Panc1 (cell line): ENCODE measurements at regions not wholly inside any gene's neighbourhood (a gene's known extent, or its start where the extent isn't known, plus 50 kb on each side); places are given as distances from the start of the nearest gene placed in this dataset.

Experiments used
- ATAC-seq: fragments of 200-7000 bp; cut with Tn5 transposase; 2 replicates; pipeline ENCODE4 v1.9.1; 2020; ENCODE audit warnings: mild to moderate bottlenecking, moderate library complexity
- BruUV-seq: library from RNA; stranded (reverse); fragments of 400-500 nt; replicated peaks from 2 replicates; lab custom pipeline; 2021; lab: Mats Ljungman, UMichigan
- CTCF ChIA-PET: fragments of 300-600 bp; sonication (Branson Sonifier 250); formaldehyde crosslinking; loops from one replicate; lab custom pipeline; 2022; ENCODE audit warnings: antibody characterized with exemption; lab: Charles Lee
- POLR2A ChIA-PET: fragments of 300-600 bp; sonication (Branson Sonifier 250); formaldehyde crosslinking; loops from one replicate; lab custom pipeline; 2022; ENCODE audit warnings: antibody characterized with exemption; lab: Charles Lee
- DNase-seq: peaks from one replicate; pipeline ENCODE4 v3.0.0-alpha.2; 2010; ENCODE audit warnings: low read depth, low spot score
- H3K27ac ChIP-seq: 2 replicates; pipeline ENCODE4 v1.5.1; 2011; ENCODE audit warnings: mild to moderate bottlenecking, low read length, inconsistent platforms
- H3K27me3 ChIP-seq: fragments of 200-500 bp; sonication (Bioruptor generic); 2 replicates; pipeline ENCODE4 v1.6.0; 2014; ENCODE audit warnings: low read length, inconsistent platforms; ENCODE audit not compliant: control insufficient read depth, insufficient read depth
- H3K36me3 ChIP-seq: fragments of 200-500 bp; sonication (Bioruptor generic); 2 replicates; pipeline ENCODE4 v1.5.1; 2014; ENCODE audit warnings: inconsistent platforms, mild to moderate bottlenecking, low read length, moderate library complexity; ENCODE audit not compliant: control insufficient read depth, insufficient read depth
- H3K4me1 ChIP-seq: 2 replicates; pipeline ENCODE4 v1.5.1; 2011; ENCODE audit warnings: inconsistent platforms, mild to moderate bottlenecking, low read length, moderate library complexity; ENCODE audit not compliant: control insufficient read depth, insufficient read depth
- H3K4me3 ChIP-seq, 2 experiments: 2 replicates each; pipeline ENCODE4 v1.5.1; 2011 to 2012; ENCODE audit warnings: low read depth in 2 of 2, low read length in 2 of 2, mild to moderate bottlenecking in 2 of 2, inconsistent platforms in 1 of 2, moderate library complexity in 1 of 2
- H3K9me3 ChIP-seq: fragments of 200-500 bp; sonication (Bioruptor generic); 2 replicates; pipeline ENCODE4 v1.5.1; 2014; ENCODE audit warnings: low read depth, mild to moderate bottlenecking, inconsistent platforms, low read length, moderate library complexity; ENCODE audit not compliant: control insufficient read depth, insufficient read depth
- CTCF ChIP-seq: fragments of 450-650 bp; IDR thresholded peaks from 2 replicates; pipeline ENCODE4 v1.5.1; 2017; ENCODE audit warnings: mild to moderate bottlenecking
- POLR2AphosphoS5 ChIP-seq: IDR thresholded peaks from 2 replicates; pipeline ENCODE4 v1.6.1; 2012; ENCODE audit warnings: mild to moderate bottlenecking, low read depth, low read length, moderate library complexity
- REST ChIP-seq, 2 experiments: IDR thresholded peaks; 2 replicates each; pipeline ENCODE4 v1.6.1; 2011 to 2012; ENCODE audit warnings: low read depth in 2 of 2, control low read depth in 1 of 2, low read length in 1 of 2, mild to moderate bottlenecking in 1 of 2, moderate library complexity in 1 of 2; ENCODE audit not compliant: insufficient read depth in 1 of 2
- SIN3A ChIP-seq: IDR thresholded peaks from 2 replicates; pipeline ENCODE4 v1.6.1; 2012; ENCODE audit warnings: low read depth, mild to moderate bottlenecking, low read length, moderate library complexity, borderline replicate concordance; ENCODE audit not compliant: insufficient read depth
- TCF7L2 ChIP-seq: IDR thresholded peaks from 2 replicates; pipeline ENCODE4 v1.6.1; 2011; ENCODE audit warnings: mild to moderate bottlenecking, low read depth, low read length, inconsistent platforms
- in situ Hi-C: cut with HindIII; loops from 2 replicates; pipeline ENCODE4 v1.10.0; 2016; ENCODE audit warnings: low sequenced_read_pairs, low pct_unique_long_range_greater_than_20kb
- intact Hi-C: fragments of 100-400 bp; cut with micrococcal nuclease; formaldehyde crosslinking; loops from one replicate; pipeline ENCODE4 v1.10.0; 2022; ENCODE audit not compliant: unreplicated experiment

GRCh38 chr11:8766043-8766987 lies 83.7 kb downstream of the RPL27A start (continued):
- TF ChIP-seq CTCF: no peak

- H3K27me3 ChIP-seq: no peaks in the 10 kb centered on the region
- intact Hi-C loops (no loop called here), in situ Hi-C loops (no loop called here)
- no peaks in the 10 kb centered on the region for H3K36me3 ChIP-seq
- DNase-seq (no peak), ATAC-seq (no peak)
- H3K27ac ChIP-seq: no peak overlapping the region
- ChIA-PET POLR2A (no interaction called here), CTCF (no interaction called here)
- H3K4me3 ChIP-seq: no peak overlapping the region
- no peaks in the 10 kb centered on the region for H3K9me3 ChIP-seq
- no TSS peak for BruUV-seq
- TF ChIP-seq TCF7L2 (no peak), CTCF (no peak), POLR2AphosphoS5 (no peak), SIN3A (no peak), REST (IDR thresholded peaks at IDR 0.05; ENCODE audit: insufficient read depth in 1 of 2, low read depth in 2 of 2, low read length in 1 of 2) (no peak)
- no peaks in the 10 kb centered on the region for H3K4me1 ChIP-seq
Observed at GRCh38 chr11:8766988-8767374, 84.4 kb downstream of the RPL27A start.
